ENCODE measurements at regions not wholly inside any gene's neighbourhood (a gene's known extent, or its start where the extent isn't known, plus 50 kb on each side); places are given as distances from the start of the nearest gene placed in this dataset.

DNA sequence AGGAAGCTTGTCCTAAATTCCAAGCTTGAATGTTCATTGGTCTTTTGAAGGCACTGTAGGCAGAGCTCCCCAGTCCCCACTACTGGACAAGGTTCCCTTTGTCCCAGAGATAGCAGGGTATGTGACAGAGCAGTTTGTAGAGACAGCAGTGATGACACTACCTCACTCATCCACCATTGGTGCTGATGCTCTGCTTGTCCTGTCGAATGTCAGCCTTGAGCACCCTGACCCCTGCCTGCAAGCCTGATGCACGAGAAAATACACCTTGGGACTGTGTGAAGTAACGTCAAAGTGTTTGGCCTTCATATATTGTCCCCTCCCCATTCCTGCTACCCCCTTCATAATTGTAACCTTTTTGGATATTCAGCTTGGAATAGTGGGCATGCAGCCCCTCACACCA is 188.9 kb upstream of the EOLA2 start:
- TF ChIP-seq POLR2A (IDR thresholded peaks at IDR 0.05) (no peak), POLR2AphosphoS5 (IDR thresholded peaks at IDR 0.05; ENCODE audit: insufficient read depth in 1 of 2, low read depth in 1 of 2) (no peak)
- TF ChIP-seq, protein P1, sequence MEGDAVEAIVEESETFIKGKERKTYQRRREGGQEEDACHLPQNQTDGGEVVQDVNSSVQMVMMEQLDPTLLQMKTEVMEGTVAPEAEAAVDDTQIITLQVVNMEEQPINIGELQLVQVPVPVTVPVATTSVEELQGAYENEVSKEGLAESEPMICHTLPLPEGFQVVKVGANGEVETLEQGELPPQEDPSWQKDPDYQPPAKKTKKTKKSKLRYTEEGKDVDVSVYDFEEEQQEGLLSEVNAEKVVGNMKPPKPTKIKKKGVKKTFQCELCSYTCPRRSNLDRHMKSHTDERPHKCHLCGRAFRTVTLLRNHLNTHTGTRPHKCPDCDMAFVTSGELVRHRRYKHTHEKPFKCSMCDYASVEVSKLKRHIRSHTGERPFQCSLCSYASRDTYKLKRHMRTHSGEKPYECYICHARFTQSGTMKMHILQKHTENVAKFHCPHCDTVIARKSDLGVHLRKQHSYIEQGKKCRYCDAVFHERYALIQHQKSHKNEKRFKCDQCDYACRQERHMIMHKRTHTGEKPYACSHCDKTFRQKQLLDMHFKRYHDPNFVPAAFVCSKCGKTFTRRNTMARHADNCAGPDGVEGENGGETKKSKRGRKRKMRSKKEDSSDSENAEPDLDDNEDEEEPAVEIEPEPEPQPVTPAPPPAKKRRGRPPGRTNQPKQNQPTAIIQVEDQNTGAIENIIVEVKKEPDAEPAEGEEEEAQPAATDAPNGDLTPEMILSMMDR (IDR thresholded peaks at IDR 0.05), result no peak
